KMS-11 (cell line): ENCODE measurements at regions not wholly inside any gene's neighbourhood (a gene's known extent, or its start where the extent isn't known, plus 50 kb on each side); places are given as distances from the start of the nearest gene placed in this dataset.

Source experiments
- H2AFZ ChIP-seq: fragments of 200-600 bp; sonication (generic); 2 replicates; pipeline ENCODE4 v1.6.1; 2016; ENCODE audit warnings: antibody characterized with exemption, mixed run types, low read depth
- H3K27ac ChIP-seq: fragments of 200-600 bp; sonication (generic); 2 replicates; pipeline ENCODE4 v1.6.1; 2016; ENCODE audit warnings: mild to moderate bottlenecking, mixed run types
- H3K27me3 ChIP-seq: fragments of 200-600 bp; sonication (generic); 2 replicates; pipeline ENCODE4 v1.6.1; 2017; ENCODE audit warnings: mild to moderate bottlenecking, low read depth, mixed run types, moderate library complexity; ENCODE audit not compliant: insufficient read depth
- H3K36me3 ChIP-seq: fragments of 200-600 bp; sonication (generic); 2 replicates; pipeline ENCODE4 v1.6.1; 2017; ENCODE audit warnings: mild to moderate bottlenecking, mixed run types; ENCODE audit not compliant: insufficient read depth
- H3K4me1 ChIP-seq: fragments of 200-600 bp; sonication (generic); 2 replicates; pipeline ENCODE4 v1.6.1; 2016; ENCODE audit warnings: mild to moderate bottlenecking, low read depth, mixed run types; ENCODE audit not compliant: poor library complexity, severe bottlenecking
- H3K4me2 ChIP-seq: fragments of 200-600 bp; sonication (generic); 2 replicates; pipeline ENCODE4 v1.7.0; 2016; ENCODE audit warnings: mild to moderate bottlenecking, mixed run types
- H3K4me3 ChIP-seq: fragments of 200-600 bp; sonication (generic); IDR thresholded peaks from 2 replicates; pipeline ENCODE4 v1.6.1; 2017; ENCODE audit warnings: low read depth, low read length, mixed read lengths; ENCODE audit not compliant: insufficient read depth
- H3K79me2 ChIP-seq: fragments of 200-600 bp; sonication (generic); 2 replicates; pipeline ENCODE4 v1.6.1; 2016; ENCODE audit warnings: low read depth, mixed run types; ENCODE audit not compliant: insufficient read depth
- H3K9ac ChIP-seq: fragments of 200-600 bp; sonication (generic); 2 replicates; pipeline ENCODE4 v1.6.1; 2016; ENCODE audit warnings: mild to moderate bottlenecking, mixed run types
- H4K20me1 ChIP-seq: fragments of 200-600 bp; sonication (generic); 2 replicates; pipeline ENCODE4 v1.6.1; 2016; ENCODE audit warnings: mild to moderate bottlenecking, mixed run types; ENCODE audit not compliant: insufficient read depth
- CTCF ChIP-seq: fragments of 200-600 bp; sonication (generic); conservative IDR thresholded peaks from 2 replicates; pipeline ENCODE4 v1.6.1; 2017; ENCODE audit warnings: low read depth, mild to moderate bottlenecking, antibody characterized with exemption, low read length, moderate library complexity, mixed read lengths

DNA sequence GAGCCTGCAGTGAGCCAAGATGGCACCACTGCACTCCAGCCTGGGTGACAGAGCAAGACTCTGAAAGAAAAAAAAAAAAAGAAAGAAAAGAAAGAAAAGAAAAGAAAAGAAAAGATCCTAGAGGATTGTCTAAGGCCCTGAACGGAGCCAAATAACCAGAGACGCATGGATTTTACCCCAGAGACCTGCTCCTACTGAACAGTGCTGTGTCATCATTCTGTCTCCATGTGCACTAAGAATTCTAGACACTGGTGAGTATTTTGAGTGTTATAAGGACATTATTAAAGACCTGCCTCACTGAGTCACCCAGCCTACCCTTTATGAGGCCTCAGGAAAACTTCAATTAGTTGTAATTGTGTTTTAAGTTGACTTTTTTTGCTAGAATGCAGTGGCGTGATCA, 61.9 kb upstream of the RIOK3 start:
- Histone ChIP-seq H3K36me3 (no peaks in the 10 kb centered on the region), H3K4me2 (no peak overlapping the region), H3K27ac (no peak overlapping the region), H3K4me3 (no peak overlapping the region), H3K4me1 (no peaks in the 10 kb centered on the region), H3K27me3 (no peaks in the 10 kb centered on the region), H3K9ac (no peak overlapping the region), H4K20me1 (no peaks in the 10 kb centered on the region), H2AFZ (no peak overlapping the region), H3K79me2 (no peaks in the 10 kb centered on the region)
- no peak for TF ChIP-seq CTCF

GRCh38 chr18:23397907-23398306, 55.2 kb upstream of the RIOK3 start:
- Histone ChIP-seq H3K27me3 (no peaks in the 10 kb centered on the region), H2AFZ (no peak overlapping the region), H3K4me2 (no peak overlapping the region), H3K9ac (no peak overlapping the region), H3K4me1 (no peaks in the 10 kb centered on the region), H3K4me3 (no peak overlapping the region), H3K36me3 (no peaks in the 10 kb centered on the region), H3K27ac (no peak overlapping the region), H4K20me1 (no peaks in the 10 kb centered on the region), H3K79me2 (no peaks in the 10 kb centered on the region)
- TF ChIP-seq CTCF: no peak

DNA sequence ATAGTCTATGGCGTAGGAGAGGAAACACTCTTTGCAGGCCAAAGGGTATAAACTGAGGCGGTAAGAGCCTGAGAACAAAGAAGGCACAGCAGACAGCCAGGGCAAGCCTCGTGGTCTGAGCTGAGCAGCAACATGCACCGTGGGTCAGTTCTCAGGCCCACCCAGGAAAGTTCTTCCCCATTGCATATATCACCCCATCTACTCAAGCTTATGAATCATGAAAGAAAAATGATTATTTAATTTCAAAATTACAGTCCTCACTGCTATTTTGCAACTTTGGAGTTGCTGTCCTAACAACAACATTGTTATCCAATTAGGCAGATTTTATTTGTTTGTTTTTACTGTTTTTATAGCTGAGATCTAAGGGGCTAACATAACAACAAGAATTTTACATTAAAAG, 54.7 kb upstream of the RIOK3 start:
- TF ChIP-seq CTCF: no peak
- no peak overlapping the region for H3K9ac ChIP-seq
- no peaks in the 10 kb centered on the region for H3K36me3 ChIP-seq
- no peak overlapping the region for H2AFZ ChIP-seq
- H3K27me3 ChIP-seq: no peaks in the 10 kb centered on the region
- H3K4me3 ChIP-seq: no peak overlapping the region
- H3K79me2 ChIP-seq: no peaks in the 10 kb centered on the region
- H3K27ac ChIP-seq: no peak overlapping the region
- no peaks in the 10 kb centered on the region for H4K20me1 ChIP-seq
- H3K4me1 ChIP-seq: no peaks in the 10 kb centered on the region
- H3K4me2 ChIP-seq: no peak overlapping the region

- no peak overlapping the region for H3K4me3 ChIP-seq
- no peaks in the 10 kb centered on the region for H4K20me1 ChIP-seq
- no peak overlapping the region for H3K4me2 ChIP-seq
- no peak overlapping the region for H2AFZ ChIP-seq
- no peaks in the 10 kb centered on the region for H3K4me1 ChIP-seq
- no peaks in the 10 kb centered on the region for H3K27me3 ChIP-seq
- H3K9ac ChIP-seq: no peak overlapping the region
- no peaks in the 10 kb centered on the region for H3K36me3 ChIP-seq
- TF ChIP-seq CTCF: no peak
- no peaks in the 10 kb centered on the region for H3K79me2 ChIP-seq
- H3K27ac ChIP-seq: no peak overlapping the region
These were observed 54.0 kb upstream of the RIOK3 start for GRCh38 chr18:23399067-23399466.

GRCh38 chr18:23400918-23401317, 52.2 kb upstream of the RIOK3 start:
- H2AFZ ChIP-seq: no peak overlapping the region
- no peaks in the 10 kb centered on the region for H4K20me1 ChIP-seq
- no peaks in the 10 kb centered on the region for H3K27me3 ChIP-seq
- no peaks in the 10 kb centered on the region for H3K4me1 ChIP-seq
- no peak overlapping the region for H3K9ac ChIP-seq
- no peak overlapping the region for H3K4me2 ChIP-seq
- H3K4me3 ChIP-seq: no peak overlapping the region
- no peak for TF ChIP-seq CTCF
- no peak overlapping the region for H3K27ac ChIP-seq
- H3K36me3 ChIP-seq: no peaks in the 10 kb centered on the region
- H3K79me2 ChIP-seq: no peaks in the 10 kb centered on the region
